HFFc6 (cell line): ENCODE measurements at regions not wholly inside any gene's neighbourhood (a gene's known extent, or its start where the extent isn't known, plus 50 kb on each side); places are given as distances from the start of the nearest gene placed in this dataset.

Source experiments
- DNase-seq: peaks from one replicate; pipeline ENCODE4 v3.0.0-alpha.2; 2018
- H3K27ac Mint-ChIP-seq: 2 replicates; pipeline ENCODE4 v1.8.0; 2020; ENCODE audit warnings: mild to moderate bottlenecking, mixed read lengths
- H3K27me3 Mint-ChIP-seq: 2 replicates; pipeline ENCODE4 v1.8.0; 2021; ENCODE audit warnings: mild to moderate bottlenecking, moderate library complexity, mixed read lengths; ENCODE audit not compliant: insufficient read depth
- H3K36me3 Mint-ChIP-seq: 2 replicates; pipeline ENCODE4 v1.8.0; 2021; ENCODE audit warnings: low read depth, mixed read lengths
- H3K4me1 Mint-ChIP-seq: 2 replicates; pipeline ENCODE4 v1.8.0; 2020; ENCODE audit warnings: low read depth, mixed read lengths
- H3K4me3 Mint-ChIP-seq: 2 replicates; pipeline ENCODE4 v1.8.0; 2020; ENCODE audit warnings: mild to moderate bottlenecking, moderate library complexity, mixed read lengths
- H3K9me3 Mint-ChIP-seq: 2 replicates; pipeline ENCODE4 v1.8.0; 2020; ENCODE audit warnings: mild to moderate bottlenecking, mixed read lengths
- TF ChIP-seq, protein P1 (sequence below): fragments of 200-600 bp; sonication (generic); IDR thresholded peaks from 2 replicates; pipeline ENCODE4 v1.5.0; 2021; ENCODE audit warnings: antibody characterized with exemption, mild to moderate bottlenecking

DNA sequence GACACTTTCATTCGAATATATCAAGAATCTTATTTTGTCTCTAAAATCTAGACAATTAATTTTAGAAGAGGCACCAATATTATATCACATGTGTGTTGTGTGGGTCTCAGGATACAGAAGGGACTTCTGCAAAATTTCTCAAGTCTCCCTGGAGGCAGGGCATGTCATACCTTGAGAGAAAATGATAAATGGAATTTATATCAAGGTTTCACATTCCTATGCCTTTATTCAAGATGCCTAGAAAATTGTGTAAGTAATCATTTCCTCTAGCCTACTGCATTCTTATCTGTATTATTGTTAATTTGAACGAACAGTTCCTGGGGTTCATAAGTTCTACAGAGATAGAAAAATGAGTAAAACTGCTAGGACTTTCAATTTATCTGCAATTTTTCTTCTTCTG lies 1247.9 kb downstream of the GRIK2 start:
- TF ChIP-seq, protein P1, sequence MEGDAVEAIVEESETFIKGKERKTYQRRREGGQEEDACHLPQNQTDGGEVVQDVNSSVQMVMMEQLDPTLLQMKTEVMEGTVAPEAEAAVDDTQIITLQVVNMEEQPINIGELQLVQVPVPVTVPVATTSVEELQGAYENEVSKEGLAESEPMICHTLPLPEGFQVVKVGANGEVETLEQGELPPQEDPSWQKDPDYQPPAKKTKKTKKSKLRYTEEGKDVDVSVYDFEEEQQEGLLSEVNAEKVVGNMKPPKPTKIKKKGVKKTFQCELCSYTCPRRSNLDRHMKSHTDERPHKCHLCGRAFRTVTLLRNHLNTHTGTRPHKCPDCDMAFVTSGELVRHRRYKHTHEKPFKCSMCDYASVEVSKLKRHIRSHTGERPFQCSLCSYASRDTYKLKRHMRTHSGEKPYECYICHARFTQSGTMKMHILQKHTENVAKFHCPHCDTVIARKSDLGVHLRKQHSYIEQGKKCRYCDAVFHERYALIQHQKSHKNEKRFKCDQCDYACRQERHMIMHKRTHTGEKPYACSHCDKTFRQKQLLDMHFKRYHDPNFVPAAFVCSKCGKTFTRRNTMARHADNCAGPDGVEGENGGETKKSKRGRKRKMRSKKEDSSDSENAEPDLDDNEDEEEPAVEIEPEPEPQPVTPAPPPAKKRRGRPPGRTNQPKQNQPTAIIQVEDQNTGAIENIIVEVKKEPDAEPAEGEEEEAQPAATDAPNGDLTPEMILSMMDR, result no peak
- Mint-ChIP-seq H3K27me3 (no peaks in the 10 kb centered on the region; the same call in 1 of the 2 replicates), H3K4me1 (no peaks in the 10 kb centered on the region), H3K36me3 (no peaks in the 10 kb centered on the region), H3K27ac (no peak overlapping the region), H3K9me3 (peaks cover 7% of the 10 kb centered on the region; the same call in 1 of the 2 replicates), H3K4me3 (no peak overlapping the region)
- no peak for DNase-seq

- Mint-ChIP-seq H3K36me3 (no peaks in the 10 kb centered on the region), H3K9me3 (peaks cover 15% of the 10 kb centered on the region), H3K27ac (no peak overlapping the region), H3K4me3 (no peak overlapping the region), H3K4me1 (no peaks in the 10 kb centered on the region), H3K27me3 (no peaks in the 10 kb centered on the region)
- DNase-seq, result no peak
- TF ChIP-seq, protein P1, result no peak
Measured at GRCh38 chr6:102631921-102632320, 1238.4 kb downstream of the GRIK2 start.

DNA sequence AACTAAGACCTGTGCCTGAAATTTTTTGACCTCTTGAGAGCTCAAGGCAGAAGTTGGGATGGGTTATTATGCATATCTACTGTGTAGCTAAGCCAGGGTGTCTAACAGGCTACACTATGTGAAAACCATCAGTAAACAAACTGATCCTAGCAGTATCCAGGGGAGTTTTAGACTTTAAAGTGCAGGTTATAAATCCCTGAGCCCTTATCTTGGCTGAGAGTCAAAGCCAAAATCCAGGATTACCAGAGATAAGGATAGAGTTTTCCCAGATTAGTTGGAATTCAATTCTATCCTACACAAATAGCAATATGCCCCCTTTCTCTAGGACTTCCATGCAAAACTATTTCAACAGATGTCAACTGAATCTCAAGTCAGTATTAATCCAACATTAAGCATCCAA lies 1229.7 kb downstream of the GRIK2 start:
- Mint-ChIP-seq H3K9me3 (0 out of 2 replicates have a peak, but pooled peaks cover 2% of the 10 kb centered on the region), H3K36me3 (no peaks in the 10 kb centered on the region), H3K4me3 (no peak overlapping the region), H3K27ac (no peak overlapping the region), H3K27me3 (no peaks in the 10 kb centered on the region), H3K4me1 (no peaks in the 10 kb centered on the region)
- TF ChIP-seq, protein P1, result no peak
- no peak for DNase-seq

GRCh38 chr6:102619585-102619984 lies 1226.1 kb downstream of the GRIK2 start:
- DNase-seq, result no peak
- Mint-ChIP-seq H3K36me3 (no peaks in the 10 kb centered on the region), H3K4me3 (no peak overlapping the region)

GRCh38 chr6:102582569-102582968 lies 1189.1 kb downstream of the GRIK2 start:
- no peaks in the 10 kb centered on the region for H3K36me3 Mint-ChIP-seq
- no peaks in the 10 kb centered on the region; the same call in 1 of the 2 replicates for H3K27me3 Mint-ChIP-seq
- no peaks in the 10 kb centered on the region for H3K4me1 Mint-ChIP-seq
- TF ChIP-seq, protein P1, result no peak
- H3K4me3 Mint-ChIP-seq, result no peak overlapping the region
- DNase-seq, result no peak
- H3K9me3 Mint-ChIP-seq, result peaks cover 6% of the 10 kb centered on the region; the same call in 1 of the 2 replicates
- H3K27ac Mint-ChIP-seq, result no peak overlapping the region

More at GRCh38 chr6:102619585-102619984, 1226.1 kb downstream of the GRIK2 start:
- H3K27ac Mint-ChIP-seq, result no peak overlapping the region
- TF ChIP-seq, protein P1, result peak; percentile 74
- H3K27me3 Mint-ChIP-seq, result no peaks in the 10 kb centered on the region
- no peaks in the 10 kb centered on the region for H3K9me3 Mint-ChIP-seq
- no peaks in the 10 kb centered on the region for H3K4me1 Mint-ChIP-seq
